ENCODE measurements at regions not wholly inside any gene's neighbourhood (a gene's known extent, or its start where the extent isn't known, plus 50 kb on each side); places are given as distances from the start of the nearest gene placed in this dataset.

DNA sequence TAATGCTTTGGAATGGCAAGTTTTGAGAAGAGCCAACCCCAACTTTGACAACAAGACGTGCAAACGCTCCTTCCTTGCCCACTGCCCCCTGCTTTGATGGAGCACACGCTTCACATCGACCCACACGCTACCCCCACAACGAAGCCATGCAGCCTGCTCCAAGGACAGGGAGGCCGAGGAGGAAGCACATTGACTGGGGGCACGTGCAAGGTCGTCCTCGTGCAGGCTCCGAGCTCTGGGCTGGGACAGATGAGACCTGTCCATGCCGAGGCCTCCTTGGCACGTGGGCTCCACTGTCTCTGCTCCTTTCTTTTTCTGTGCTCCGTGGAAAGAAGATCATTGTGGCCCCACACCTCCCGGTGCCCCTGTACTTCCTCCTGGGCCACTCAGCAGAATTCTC lies 309.0 kb downstream of the TEX29 start:
- TF ChIP-seq, protein P1, sequence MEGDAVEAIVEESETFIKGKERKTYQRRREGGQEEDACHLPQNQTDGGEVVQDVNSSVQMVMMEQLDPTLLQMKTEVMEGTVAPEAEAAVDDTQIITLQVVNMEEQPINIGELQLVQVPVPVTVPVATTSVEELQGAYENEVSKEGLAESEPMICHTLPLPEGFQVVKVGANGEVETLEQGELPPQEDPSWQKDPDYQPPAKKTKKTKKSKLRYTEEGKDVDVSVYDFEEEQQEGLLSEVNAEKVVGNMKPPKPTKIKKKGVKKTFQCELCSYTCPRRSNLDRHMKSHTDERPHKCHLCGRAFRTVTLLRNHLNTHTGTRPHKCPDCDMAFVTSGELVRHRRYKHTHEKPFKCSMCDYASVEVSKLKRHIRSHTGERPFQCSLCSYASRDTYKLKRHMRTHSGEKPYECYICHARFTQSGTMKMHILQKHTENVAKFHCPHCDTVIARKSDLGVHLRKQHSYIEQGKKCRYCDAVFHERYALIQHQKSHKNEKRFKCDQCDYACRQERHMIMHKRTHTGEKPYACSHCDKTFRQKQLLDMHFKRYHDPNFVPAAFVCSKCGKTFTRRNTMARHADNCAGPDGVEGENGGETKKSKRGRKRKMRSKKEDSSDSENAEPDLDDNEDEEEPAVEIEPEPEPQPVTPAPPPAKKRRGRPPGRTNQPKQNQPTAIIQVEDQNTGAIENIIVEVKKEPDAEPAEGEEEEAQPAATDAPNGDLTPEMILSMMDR (IDR thresholded peaks at IDR 0.05; ENCODE audit: insufficient read depth, low read depth, low read length), result no peak
- TF ChIP-seq EZH2 (IDR thresholded peaks at IDR 0.05; ENCODE audit: insufficient read depth, low read length), result no peak
